H1 (cell line): ENCODE measurements at regions not wholly inside any gene's neighbourhood (a gene's known extent, or its start where the extent isn't known, plus 50 kb on each side); places are given as distances from the start of the nearest gene placed in this dataset.

ENCODE experiments used
- CHD7 ChIP-seq: fragments of 300-600 bp; sonication (generic); IDR thresholded peaks from 2 replicates; pipeline ENCODE4 v1.7.1; 2012; ENCODE audit warnings: low read length, moderate library complexity, mild to moderate bottlenecking, inconsistent platforms; ENCODE audit not compliant: insufficient replicate concordance
- POU5F1 ChIP-seq: IDR thresholded peaks from 2 replicates; pipeline ENCODE4 v1.6.1; 2011; ENCODE audit warnings: low read depth, mild to moderate bottlenecking, low read length, moderate library complexity
- RFX5 ChIP-seq: IDR thresholded peaks from 2 replicates; pipeline ENCODE4 v1.6.1; 2011; ENCODE audit warnings: low read depth, low read length, improper control_type of control experiment, borderline replicate concordance

GRCh38 chr3:65077124-65077523 is 389.3 kb upstream of the ADAMTS9 start (continued):
- TF ChIP-seq CHD7 (no peak), RFX5 (no peak), POU5F1 (no peak)
